ENCODE measurements at regions not wholly inside any gene's neighbourhood (a gene's known extent, or its start where the extent isn't known, plus 50 kb on each side); places are given as distances from the start of the nearest gene placed in this dataset.

DNA sequence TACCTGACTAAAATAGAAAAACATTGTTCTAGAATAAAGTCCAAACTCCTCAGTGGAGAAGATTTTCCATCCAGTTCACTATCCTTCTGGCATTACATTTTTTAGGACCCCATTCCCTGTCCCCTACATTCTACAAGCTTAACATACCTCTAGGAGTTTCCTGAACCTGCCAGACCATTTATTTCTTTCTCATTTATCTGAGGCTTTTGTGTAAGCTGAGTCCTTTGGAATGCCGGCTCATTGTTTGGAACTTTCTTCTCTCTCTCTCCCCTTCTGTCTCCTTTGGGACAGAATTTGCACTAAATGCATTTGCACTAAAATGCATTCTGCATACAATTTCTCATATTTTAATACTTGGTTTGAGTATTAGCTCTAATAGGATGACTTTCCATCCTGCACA is 393.0 kb upstream of the ANO3 start:
- no peak overlapping the region for H3K4me2 ChIP-seq (ENCODE audit: low read length)
- no peaks in the 10 kb centered on the region for H3K9me2 ChIP-seq (ENCODE audit: insufficient read depth)
- no peaks in the 10 kb centered on the region for H3K27me3 ChIP-seq (ENCODE audit: insufficient read depth, low read length)
- no peak overlapping the region for H2AFZ ChIP-seq (ENCODE audit: low read depth, low read length, poor library complexity, severe bottlenecking)
- H3K9ac ChIP-seq (ENCODE audit: low read length) = no peak overlapping the region
- POLR2A ChIA-PET = no interaction called here
- RAD21 ChIA-PET (ENCODE audit: low non-redundant PET in 1 of 2, low total read pairs in 2 of 2, uncharacterized antibody in 2 of 2, unreplicated experiment in 2 of 2) = no interaction called here
- no peak for DNase-seq (ENCODE audit: low read depth, low spot score)
- H3K36me3 ChIP-seq (ENCODE audit: control insufficient read depth in 1 of 2, insufficient read depth in 2 of 2, low read length in 2 of 2) = no peaks in the 10 kb centered on the region
- intact Hi-C loops (cut with micrococcal nuclease) = no loop called here
- H3K4me1 ChIP-seq (ENCODE audit: control insufficient read depth in 1 of 2, insufficient read depth in 2 of 2, low read length in 2 of 2) = no peaks in the 10 kb centered on the region
- TF ChIP-seq POLR2AphosphoS5 (IDR thresholded peaks at IDR 0.05; ENCODE audit: low read depth, low read length) = no peak
- no peak for TF ChIP-seq TCF7L2 (IDR thresholded peaks at IDR 0.05; ENCODE audit: borderline replicate concordance, extremely low read depth, insufficient read depth, insufficient read length)
- no peak for TF ChIP-seq EZH2 (IDR thresholded peaks at IDR 0.05)
- TF ChIP-seq CEBPB (IDR thresholded peaks at IDR 0.05; ENCODE audit: low read depth) = no peak
- peaks cover 0 to 6% of the 10 kb centered on the region in 2 experiments; a peak in 2 of 4 replicates for H3K9me3 ChIP-seq (ENCODE audit: control insufficient read depth in 1 of 2, insufficient read depth in 1 of 2, low read depth in 1 of 2, low read length in 2 of 2)
- ATAC-seq = no peak
- no peaks in the 10 kb centered on the region for H3K79me2 ChIP-seq (ENCODE audit: insufficient read depth, low read length)
- no peak overlapping the region for H3K4me3 ChIP-seq (replicated peaks in 1 of 2; ENCODE audit: low read depth in 1 of 2, low read length in 2 of 2)
- no TSS peak for BruUV-seq (replicated peaks)
- no peaks in the 10 kb centered on the region for H4K20me1 ChIP-seq (ENCODE audit: insufficient read depth)
- CTCF ChIA-PET = no interaction called here
- no peak overlapping the region for H3K27ac ChIP-seq (ENCODE audit: low read depth, low read length)

DNA sequence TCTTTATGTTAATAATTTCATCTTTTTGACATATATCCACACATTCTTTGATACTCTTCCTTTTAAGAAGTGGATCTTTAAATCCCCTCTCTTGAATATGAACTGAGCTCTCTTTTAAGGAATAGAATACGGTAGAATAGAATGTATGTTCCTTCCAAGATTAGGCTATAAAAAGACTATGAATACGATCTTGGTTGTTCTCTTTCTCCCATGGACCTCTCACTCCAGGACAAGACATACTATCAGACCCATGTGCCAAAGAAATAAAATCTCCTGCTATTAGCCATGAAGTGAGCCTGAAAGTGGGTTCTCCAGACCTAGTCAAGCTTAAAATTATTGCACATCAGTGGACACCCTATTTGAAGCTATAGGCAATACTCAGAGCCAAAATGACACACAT is 392.2 kb upstream of the ANO3 start:
- Histone ChIP-seq H3K4me3 (replicated peaks in 1 of 2; ENCODE audit: low read depth in 1 of 2, low read length in 2 of 2) (no peak overlapping the region), H3K4me2 (ENCODE audit: low read length) (no peak overlapping the region), H4K20me1 (ENCODE audit: insufficient read depth) (no peaks in the 10 kb centered on the region), H3K9ac (ENCODE audit: low read length) (no peak overlapping the region), H3K27me3 (ENCODE audit: insufficient read depth, low read length) (no peaks in the 10 kb centered on the region), H3K9me2 (ENCODE audit: insufficient read depth) (no peaks in the 10 kb centered on the region), H3K27ac (ENCODE audit: low read depth, low read length) (no peak overlapping the region), H2AFZ (ENCODE audit: low read depth, low read length, poor library complexity, severe bottlenecking) (no peak overlapping the region), H3K79me2 (ENCODE audit: insufficient read depth, low read length) (no peaks in the 10 kb centered on the region), H3K36me3 (ENCODE audit: control insufficient read depth in 1 of 2, insufficient read depth in 2 of 2, low read length in 2 of 2) (no peaks in the 10 kb centered on the region), H3K9me3 (ENCODE audit: control insufficient read depth in 1 of 2, insufficient read depth in 1 of 2, low read depth in 1 of 2, low read length in 2 of 2) (peaks cover 0 to 6% of the 10 kb centered on the region in 2 experiments; a peak in 2 of 4 replicates), H3K4me1 (ENCODE audit: control insufficient read depth in 1 of 2, insufficient read depth in 2 of 2, low read length in 2 of 2) (no peaks in the 10 kb centered on the region)
- ATAC-seq (no peak), DNase-seq (ENCODE audit: low read depth, low spot score) (no peak)
- intact Hi-C loops (cut with micrococcal nuclease) = no loop called here
- BruUV-seq (replicated peaks) = no TSS peak
- POLR2A ChIA-PET = no interaction called here
- no peak for TF ChIP-seq ELF1 (IDR thresholded peaks at IDR 0.05; ENCODE audit: borderline replicate concordance, low read depth)
- TF ChIP-seq SP1 (IDR thresholded peaks at IDR 0.05; ENCODE audit: low read depth) = no peak
- TF ChIP-seq POLR2AphosphoS5 (IDR thresholded peaks at IDR 0.05; ENCODE audit: low read depth, low read length) = no peak
- no peak for TF ChIP-seq SIN3A (IDR thresholded peaks at IDR 0.05; ENCODE audit: low read depth)
- no peak for TF ChIP-seq RAD21 (IDR thresholded peaks at IDR 0.05; ENCODE audit: low read depth)
- TF ChIP-seq, protein P1, sequence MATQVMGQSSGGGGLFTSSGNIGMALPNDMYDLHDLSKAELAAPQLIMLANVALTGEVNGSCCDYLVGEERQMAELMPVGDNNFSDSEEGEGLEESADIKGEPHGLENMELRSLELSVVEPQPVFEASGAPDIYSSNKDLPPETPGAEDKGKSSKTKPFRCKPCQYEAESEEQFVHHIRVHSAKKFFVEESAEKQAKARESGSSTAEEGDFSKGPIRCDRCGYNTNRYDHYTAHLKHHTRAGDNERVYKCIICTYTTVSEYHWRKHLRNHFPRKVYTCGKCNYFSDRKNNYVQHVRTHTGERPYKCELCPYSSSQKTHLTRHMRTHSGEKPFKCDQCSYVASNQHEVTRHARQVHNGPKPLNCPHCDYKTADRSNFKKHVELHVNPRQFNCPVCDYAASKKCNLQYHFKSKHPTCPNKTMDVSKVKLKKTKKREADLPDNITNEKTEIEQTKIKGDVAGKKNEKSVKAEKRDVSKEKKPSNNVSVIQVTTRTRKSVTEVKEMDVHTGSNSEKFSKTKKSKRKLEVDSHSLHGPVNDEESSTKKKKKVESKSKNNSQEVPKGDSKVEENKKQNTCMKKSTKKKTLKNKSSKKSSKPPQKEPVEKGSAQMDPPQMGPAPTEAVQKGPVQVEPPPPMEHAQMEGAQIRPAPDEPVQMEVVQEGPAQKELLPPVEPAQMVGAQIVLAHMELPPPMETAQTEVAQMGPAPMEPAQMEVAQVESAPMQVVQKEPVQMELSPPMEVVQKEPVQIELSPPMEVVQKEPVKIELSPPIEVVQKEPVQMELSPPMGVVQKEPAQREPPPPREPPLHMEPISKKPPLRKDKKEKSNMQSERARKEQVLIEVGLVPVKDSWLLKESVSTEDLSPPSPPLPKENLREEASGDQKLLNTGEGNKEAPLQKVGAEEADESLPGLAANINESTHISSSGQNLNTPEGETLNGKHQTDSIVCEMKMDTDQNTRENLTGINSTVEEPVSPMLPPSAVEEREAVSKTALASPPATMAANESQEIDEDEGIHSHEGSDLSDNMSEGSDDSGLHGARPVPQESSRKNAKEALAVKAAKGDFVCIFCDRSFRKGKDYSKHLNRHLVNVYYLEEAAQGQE (IDR thresholded peaks at IDR 0.05; ENCODE audit: low read depth) = no peak
- TF ChIP-seq, protein P2, sequence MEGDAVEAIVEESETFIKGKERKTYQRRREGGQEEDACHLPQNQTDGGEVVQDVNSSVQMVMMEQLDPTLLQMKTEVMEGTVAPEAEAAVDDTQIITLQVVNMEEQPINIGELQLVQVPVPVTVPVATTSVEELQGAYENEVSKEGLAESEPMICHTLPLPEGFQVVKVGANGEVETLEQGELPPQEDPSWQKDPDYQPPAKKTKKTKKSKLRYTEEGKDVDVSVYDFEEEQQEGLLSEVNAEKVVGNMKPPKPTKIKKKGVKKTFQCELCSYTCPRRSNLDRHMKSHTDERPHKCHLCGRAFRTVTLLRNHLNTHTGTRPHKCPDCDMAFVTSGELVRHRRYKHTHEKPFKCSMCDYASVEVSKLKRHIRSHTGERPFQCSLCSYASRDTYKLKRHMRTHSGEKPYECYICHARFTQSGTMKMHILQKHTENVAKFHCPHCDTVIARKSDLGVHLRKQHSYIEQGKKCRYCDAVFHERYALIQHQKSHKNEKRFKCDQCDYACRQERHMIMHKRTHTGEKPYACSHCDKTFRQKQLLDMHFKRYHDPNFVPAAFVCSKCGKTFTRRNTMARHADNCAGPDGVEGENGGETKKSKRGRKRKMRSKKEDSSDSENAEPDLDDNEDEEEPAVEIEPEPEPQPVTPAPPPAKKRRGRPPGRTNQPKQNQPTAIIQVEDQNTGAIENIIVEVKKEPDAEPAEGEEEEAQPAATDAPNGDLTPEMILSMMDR (IDR thresholded peaks at IDR 0.05 in 2 of 3, conservative IDR thresholded peaks at IDR 0.05 in 1 of 3; ENCODE audit: borderline replicate concordance in 1 of 3, insufficient read depth in 1 of 3, low read depth in 2 of 3, low read length in 2 of 3) = no peak
- TF ChIP-seq POLR2A (IDR thresholded peaks at IDR 0.05; ENCODE audit: borderline replicate concordance, extremely low read depth, insufficient read depth, insufficient read length) = no peak
- TF ChIP-seq EGR1 (IDR thresholded peaks at IDR 0.05; ENCODE audit: low read depth) = no peak
- no peak for TF ChIP-seq YY1 (IDR thresholded peaks at IDR 0.05; ENCODE audit: extremely low read depth, insufficient replicate concordance, low read depth, low read length)
- TF ChIP-seq EZH2phosphoT487 (IDR thresholded peaks at IDR 0.05; ENCODE audit: borderline replicate concordance) = no peak
- TF ChIP-seq ZFX (IDR thresholded peaks at IDR 0.05) = no peak
- RAD21 ChIA-PET (ENCODE audit: low non-redundant PET in 1 of 2, low total read pairs in 2 of 2, uncharacterized antibody in 2 of 2, unreplicated experiment in 2 of 2) = no interaction called here
- CTCF ChIA-PET = no interaction called here

Data from HCT116 (cell line).